ENCODE measurements at regions not wholly inside any gene's neighbourhood (a gene's known extent, or its start where the extent isn't known, plus 50 kb on each side); places are given as distances from the start of the nearest gene placed in this dataset.

DNA sequence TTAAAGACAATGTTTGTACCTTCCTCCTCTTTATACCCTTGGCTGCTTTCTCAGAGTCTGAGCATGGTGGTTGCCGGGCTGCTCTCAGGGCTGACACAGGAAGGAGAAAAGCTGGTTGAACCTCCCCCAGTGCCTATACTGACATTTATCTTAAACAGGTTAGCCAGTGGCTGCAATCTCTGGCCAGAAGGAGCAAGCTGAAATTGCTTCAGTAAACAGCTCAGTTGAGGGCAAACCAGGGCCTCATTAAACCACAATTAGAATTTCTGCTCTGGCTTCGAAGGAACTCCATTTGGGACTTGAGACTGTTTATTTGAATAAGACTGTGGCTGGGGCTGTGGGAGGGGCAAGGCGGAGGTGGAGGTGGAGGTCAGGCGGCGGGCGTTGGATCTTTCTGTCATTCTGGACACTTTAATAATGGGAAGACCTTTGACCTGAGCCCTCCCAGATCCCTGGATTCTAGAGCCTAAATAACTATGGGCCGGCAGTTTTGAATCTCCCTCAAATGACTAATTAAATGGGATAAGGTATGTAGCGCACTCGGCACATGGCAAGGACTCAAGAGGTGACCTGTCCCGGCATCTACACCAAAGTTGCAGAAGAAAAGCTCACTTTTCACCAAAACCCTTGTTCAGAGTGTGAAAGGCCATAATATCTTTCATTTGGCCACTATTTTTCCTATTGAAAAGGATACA is 120.6 kb upstream of the MYCN start:
- TF ChIP-seq, protein P1, sequence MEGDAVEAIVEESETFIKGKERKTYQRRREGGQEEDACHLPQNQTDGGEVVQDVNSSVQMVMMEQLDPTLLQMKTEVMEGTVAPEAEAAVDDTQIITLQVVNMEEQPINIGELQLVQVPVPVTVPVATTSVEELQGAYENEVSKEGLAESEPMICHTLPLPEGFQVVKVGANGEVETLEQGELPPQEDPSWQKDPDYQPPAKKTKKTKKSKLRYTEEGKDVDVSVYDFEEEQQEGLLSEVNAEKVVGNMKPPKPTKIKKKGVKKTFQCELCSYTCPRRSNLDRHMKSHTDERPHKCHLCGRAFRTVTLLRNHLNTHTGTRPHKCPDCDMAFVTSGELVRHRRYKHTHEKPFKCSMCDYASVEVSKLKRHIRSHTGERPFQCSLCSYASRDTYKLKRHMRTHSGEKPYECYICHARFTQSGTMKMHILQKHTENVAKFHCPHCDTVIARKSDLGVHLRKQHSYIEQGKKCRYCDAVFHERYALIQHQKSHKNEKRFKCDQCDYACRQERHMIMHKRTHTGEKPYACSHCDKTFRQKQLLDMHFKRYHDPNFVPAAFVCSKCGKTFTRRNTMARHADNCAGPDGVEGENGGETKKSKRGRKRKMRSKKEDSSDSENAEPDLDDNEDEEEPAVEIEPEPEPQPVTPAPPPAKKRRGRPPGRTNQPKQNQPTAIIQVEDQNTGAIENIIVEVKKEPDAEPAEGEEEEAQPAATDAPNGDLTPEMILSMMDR (IDR thresholded peaks at IDR 0.05): no peak
- no peak for TF ChIP-seq POLR2A (IDR thresholded peaks at IDR 0.05)

All from uterus (tissue), 2 donors.